ENCODE measurements at regions not wholly inside any gene's neighbourhood (a gene's known extent, or its start where the extent isn't known, plus 50 kb on each side); places are given as distances from the start of the nearest gene placed in this dataset.

GRCh38 chr6:144935181-144935580 lies 650.0 kb downstream of the UTRN start:
- TF ChIP-seq CTCF (IDR thresholded peaks at IDR 0.05) (no peak), ZNF671 (CRISPR knock-in tag; IDR thresholded peaks at IDR 0.05) (no peak)

All from WTC11 (cell line).